ENCODE measurements at regions not wholly inside any gene's neighbourhood (a gene's known extent, or its start where the extent isn't known, plus 50 kb on each side); places are given as distances from the start of the nearest gene placed in this dataset.
"Not testable (repeated sequence)": the region's sequence is repeated elsewhere in the genome, so short reads cannot be mapped to it uniquely, and the experiment has no call there.

DNA sequence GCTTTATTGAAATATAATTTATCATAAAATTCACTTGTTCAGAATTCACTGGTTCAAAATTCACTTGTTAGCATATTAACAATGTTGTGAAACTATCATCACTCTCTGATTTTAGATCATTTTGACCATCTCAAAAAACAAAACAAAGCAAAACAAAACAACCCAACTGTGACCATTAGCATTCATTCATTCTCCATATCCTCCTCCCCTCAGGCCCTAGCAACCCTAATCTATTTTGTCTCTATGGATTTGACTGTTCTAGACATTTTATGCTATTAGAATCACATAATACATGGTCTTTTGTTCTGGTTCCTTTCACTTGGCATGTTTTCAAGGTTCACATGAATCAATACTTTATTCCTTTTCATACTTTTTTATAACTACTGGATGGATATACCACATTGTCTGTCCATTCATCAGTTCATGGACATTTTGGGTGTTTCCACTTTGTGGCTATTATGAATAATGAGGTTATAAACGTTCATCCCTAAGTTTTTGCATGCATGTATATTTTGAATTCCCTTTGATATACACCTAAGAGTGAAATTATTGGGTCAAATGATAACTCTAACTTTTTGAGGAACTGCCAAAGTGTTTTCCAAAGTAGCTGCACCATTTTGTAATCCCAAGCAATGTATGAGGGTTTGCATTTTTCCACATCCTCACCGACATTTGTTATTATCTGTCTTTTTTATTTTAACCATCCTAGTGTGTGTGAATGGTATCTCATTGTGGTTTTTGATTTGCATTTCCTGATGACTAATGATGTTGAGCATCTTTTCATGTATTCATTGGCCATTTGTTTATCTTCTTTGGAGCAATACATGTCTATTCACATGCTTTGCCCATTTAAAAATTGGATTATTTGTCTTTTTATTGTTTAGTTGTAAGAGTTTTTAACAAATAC lies 304.1 kb downstream of the SH3GL2 start:
- no peak for TF ChIP-seq CTCF (IDR thresholded peaks at IDR 0.05; ENCODE audit: insufficient read depth, low read depth, low read length, missing control alignments)
- DNase-seq (ENCODE audit: low read depth) = no peak
- H3K4me3 ChIP-seq (ENCODE audit: low read depth, low read length) = no peak overlapping the region

- TF ChIP-seq CTCF (IDR thresholded peaks at IDR 0.05; ENCODE audit: insufficient read depth, low read depth, low read length, missing control alignments) = no peak
- DNase-seq (ENCODE audit: low read depth) = no peak
- no peak overlapping the region for H3K4me3 ChIP-seq (ENCODE audit: low read depth, low read length)
These were observed 309.2 kb downstream of the SH3GL2 start for GRCh38 chr9:17888066-17888465.

DNA sequence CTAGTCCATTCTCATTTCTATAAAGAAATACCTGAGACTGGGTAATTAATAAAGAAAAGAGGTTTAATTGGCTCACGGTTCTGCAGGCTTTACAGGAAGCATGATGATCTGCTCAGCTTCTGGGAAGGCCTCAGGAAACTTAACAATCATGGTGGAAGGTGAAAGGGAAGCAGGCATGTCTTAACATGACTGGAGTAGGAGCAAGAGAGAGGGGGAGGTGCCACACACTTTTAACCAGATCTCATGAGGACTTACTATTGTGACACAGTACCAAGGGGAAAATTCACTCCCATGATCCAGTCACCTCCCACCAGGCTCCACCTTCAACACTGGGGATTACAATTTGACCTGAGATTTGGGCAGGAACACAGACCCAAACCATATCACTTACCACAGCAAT lies 310.1 kb downstream of the SH3GL2 start:
- not testable (repeated sequence) for DNase-seq (ENCODE audit: low read depth); H3K4me3 ChIP-seq (ENCODE audit: low read depth, low read length)

- TF ChIP-seq CTCF (IDR thresholded peaks at IDR 0.05; ENCODE audit: insufficient read depth, low read depth, low read length, missing control alignments) = no peak
- no peak overlapping the region for H3K4me3 ChIP-seq (ENCODE audit: low read depth, low read length)
- no peak for DNase-seq (ENCODE audit: low read depth)
These were observed 315.8 kb downstream of the SH3GL2 start for GRCh38 chr9:17894501-17895160.

DNA sequence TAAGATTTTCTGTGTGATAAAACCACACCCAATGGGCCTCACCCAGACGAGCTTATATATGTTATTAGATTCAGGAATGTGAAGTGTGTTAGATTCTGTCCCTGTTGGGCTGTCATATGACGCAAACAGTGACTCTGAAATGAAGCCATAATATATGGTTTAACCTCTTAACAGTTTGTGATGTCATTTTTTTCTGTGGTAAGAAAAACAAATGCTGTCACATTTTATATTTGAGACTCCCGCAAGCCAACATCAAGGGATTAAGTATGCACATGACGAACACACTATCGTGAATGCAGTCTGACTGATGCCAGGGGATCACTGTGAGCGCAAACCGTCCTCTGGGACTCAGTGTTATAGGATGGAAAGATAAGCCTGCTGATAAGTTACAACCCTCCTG lies 321.7 kb downstream of the SH3GL2 start:
- no peak overlapping the region for H3K4me3 ChIP-seq (ENCODE audit: low read depth, low read length)
- no peak for TF ChIP-seq CTCF (IDR thresholded peaks at IDR 0.05; ENCODE audit: insufficient read depth, low read depth, low read length, missing control alignments)
- DNase-seq (ENCODE audit: low read depth) = no peak

- H3K4me3 ChIP-seq (ENCODE audit: low read depth, low read length) = no peak overlapping the region
- DNase-seq (ENCODE audit: low read depth) = no peak
- no peak for TF ChIP-seq CTCF (IDR thresholded peaks at IDR 0.05; ENCODE audit: insufficient read depth, low read depth, low read length, missing control alignments)
These were observed 326.5 kb downstream of the SH3GL2 start for GRCh38 chr9:17905366-17905765.

DNA sequence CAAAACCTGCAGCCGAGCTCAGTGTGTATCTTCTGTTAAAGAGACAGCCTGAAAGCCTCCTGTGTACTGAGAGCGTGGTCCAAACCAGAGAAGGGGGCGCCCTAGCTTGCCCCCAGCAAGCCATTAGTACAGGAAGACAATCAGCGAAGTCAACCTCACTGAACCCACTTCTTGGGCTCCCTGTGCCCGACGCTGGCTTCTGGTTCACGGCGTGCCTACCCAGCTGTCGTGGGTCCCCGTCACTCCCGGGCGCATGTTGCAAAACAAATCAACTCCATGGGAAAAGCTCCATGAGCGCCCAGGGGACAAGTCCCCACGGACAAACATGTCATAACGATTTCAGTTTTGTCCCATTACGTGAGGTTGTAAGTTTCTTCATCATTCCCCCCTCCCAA lies 326.9 kb downstream of the SH3GL2 start:
- no peak for TF ChIP-seq CTCF (IDR thresholded peaks at IDR 0.05; ENCODE audit: insufficient read depth, low read depth, low read length, missing control alignments)
- no peak overlapping the region for H3K4me3 ChIP-seq (ENCODE audit: low read depth, low read length)
- no peak for DNase-seq (ENCODE audit: low read depth)
